NCI-H1105 treated with DMSO at 0.1 percent for 48 hours (cell line): ENCODE measurements at regions not wholly inside any gene's neighbourhood (a gene's known extent, or its start where the extent isn't known, plus 50 kb on each side); places are given as distances from the start of the nearest gene placed in this dataset.

Source experiments
- DNase-seq: peaks from one replicate; lab custom pipeline; 2025; lab: John Stamatoyannopoulos, UW

DNA sequence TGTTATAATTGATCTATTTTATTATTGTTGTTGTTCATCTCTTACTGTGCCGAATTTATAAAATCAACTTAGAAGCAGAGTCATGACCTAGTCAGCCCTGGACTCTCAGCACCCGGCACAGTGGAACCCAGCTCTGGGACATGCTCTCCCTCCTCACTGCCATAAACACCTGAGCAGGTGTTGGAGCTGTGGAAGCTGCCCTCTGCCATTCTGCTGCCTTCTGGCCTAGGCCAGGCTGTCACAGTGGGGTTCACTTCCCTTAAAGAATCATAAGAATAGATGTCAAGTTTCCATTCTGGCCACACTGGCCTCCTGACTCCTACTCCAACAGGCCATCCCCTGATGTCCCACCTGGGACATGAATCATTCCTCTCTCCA lies 192.2 kb downstream of the ZFP36L2 start:
- no peak for DNase-seq

DNA sequence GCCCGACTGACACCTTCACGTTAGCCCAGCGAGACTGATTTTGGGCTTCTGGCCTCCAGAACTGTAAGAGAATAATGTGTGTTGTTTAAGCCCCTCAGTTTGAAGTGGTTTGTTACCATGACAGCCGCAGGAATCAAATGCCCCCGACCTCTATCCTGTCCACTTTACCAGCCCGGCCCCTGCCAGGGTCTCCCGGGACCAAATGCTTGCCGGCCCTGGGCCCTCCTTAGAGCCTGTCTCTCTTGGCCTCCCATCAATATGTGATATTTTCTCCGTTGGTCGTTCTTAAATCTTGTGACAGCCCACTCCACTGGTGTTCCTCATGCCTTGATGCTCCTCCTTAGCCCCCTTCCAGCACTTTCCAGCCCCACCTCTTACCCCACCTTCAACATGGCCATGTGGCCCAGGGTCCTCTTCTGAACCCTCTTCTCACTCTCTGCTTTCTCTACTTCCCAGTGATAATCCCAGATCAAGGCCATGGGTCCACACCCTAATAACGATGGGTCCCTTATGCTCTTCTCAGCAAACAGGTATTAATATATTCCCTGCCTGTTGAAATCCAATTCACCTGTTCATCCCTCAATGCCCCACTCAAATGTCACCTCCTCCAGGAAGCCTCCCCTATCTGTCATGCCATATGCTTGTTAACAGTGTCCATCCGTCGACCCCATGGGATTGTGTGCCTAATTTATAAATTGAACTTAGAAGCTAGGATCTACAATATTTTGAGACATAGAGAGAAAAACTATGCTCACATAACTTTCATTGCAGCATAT lies 192.8 kb downstream of the ZFP36L2 start:
- no peak for DNase-seq

DNA sequence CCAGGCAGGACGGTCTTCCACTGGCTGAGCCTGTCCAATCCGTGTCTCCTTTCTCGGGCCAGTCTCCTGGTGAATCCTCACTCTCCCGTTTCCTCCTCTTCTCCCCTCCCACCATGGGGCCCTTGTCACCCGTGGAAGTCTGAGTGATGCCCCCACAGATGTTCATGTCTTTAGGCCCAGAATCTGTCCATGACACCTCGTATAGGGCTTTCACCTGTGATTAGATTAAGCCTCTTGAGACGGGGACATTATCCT lies 193.5 kb downstream of the ZFP36L2 start:
- DNase-seq, result no peak

DNA sequence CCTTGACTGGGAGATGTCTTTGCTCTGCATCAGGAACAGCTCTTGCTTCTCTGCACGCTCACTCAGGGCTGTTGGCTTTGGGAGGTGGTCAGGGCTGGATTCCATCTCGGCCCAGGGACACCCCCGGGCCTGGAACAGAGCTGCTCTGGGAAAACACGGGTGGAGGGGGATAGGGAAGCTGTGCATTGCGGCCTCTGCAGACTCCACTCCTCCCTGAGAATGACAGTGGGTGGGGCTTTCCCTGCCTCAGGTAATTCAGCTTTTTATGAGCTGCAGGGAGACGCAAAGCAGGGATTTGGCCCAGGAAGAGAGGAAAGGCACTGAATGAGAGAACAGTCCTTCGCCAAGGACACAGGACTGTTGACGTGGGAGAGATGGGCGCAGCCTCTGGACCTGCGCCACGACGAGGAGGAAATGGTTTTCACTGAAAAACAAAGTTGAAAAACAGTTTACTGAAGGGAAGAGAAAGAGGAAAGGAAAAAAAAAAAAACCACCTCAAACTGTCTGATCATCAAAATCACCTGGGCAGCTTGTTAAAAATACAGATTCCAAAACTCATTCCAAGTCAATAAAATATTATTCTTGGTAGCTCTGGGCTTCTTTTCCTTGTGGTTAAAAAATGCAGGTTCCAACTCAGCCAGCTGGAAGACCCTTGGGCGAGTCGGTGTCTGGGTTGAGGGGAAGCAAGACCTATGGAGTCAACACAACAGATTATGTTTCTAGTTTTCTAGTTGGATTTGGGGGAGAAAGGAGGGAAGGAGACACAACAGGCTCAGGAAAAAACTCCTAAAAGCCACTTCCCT lies 194.0 kb downstream of the ZFP36L2 start:
- no peak for DNase-seq

DNA sequence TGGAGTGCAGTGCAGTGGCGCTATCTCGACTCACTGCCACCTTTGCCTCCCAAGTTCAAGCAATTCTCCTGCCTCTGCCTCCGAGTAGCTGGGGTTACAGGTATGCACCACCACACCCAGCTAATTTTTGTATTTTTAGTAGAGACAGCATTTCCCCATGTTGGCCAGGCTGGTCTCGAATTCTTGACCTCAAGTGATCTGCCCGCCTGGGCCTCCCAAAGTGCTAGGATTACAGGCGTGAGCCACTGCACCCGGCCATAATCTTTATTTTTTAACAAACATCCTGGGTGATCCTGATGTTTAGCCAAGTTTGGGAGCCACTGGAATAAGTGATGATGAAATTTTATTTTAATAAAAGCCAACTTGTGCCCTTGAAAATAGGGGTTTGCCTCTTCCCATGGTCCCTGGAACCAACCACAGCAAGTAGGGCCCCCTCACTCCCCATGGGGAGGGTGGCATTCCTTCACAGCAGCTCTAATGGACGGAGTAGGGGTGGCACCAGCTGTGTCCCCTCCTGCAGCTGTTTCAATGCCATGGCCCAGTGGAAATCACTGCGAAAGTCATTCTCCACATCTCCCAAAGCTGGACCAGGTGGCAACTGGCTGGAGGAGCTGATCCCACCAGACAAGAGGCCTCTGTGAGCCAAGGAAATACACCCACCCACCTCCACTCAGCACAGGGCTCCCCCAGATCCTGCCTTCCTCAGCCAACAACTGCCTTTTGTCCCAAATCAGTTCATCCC lies 194.8 kb downstream of the ZFP36L2 start:
- no peak for DNase-seq

DNA sequence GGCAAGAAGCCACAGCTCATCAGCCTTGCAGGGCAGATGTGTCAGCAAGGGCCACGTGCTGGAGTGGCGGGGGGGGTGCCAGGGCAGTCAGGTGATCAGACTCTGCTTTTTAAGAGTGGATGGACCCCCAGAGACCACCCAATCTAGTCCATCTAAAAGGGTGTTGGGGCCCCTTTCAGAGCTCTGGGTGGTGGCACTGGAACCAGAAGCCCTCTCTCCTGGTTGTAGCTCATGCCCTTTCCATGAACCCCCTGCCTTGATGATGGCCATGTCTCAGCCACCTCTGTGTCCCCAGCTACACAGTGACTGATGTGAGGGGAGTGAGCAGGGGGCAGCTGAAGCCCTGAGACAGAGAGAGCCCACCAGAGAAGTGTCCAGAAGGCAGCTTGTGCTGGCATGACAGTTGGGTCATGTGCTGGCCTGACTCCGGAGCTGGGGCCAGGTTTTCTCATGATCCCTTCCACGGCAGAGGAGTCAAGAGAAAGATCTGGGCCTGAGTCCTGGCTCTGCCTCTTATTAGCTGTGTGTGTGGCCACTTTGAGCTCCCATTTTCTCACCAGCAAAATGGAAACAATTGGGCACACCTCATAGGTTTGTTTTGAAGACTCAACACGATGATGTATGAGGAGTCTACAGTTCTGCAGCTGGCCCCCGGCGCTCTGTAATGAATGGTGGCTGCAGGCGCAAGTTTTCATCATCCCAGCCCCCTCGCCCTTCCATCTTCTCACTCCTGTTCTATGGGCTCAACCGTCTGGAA lies 195.7 kb downstream of the ZFP36L2 start:
- no peak for DNase-seq

DNA sequence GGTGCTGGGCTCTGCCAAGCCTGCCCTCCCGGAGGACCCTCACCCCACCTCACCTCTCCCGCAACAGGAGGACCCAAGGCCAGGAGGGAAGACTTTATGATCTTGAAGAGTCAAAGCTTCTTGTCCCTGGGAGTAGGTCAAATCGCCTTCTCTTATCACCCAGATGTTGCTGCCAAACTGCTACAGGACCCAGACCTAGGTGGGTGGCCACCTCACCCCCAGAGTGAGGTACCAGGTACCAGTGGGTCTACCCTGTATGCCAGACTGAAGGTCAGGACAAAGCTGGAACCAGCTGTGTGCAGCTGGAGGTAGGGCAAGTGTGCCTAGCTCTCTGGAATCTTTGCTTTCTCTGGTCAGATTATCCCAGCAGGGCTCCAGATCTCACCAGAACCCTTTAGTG lies 197.2 kb downstream of the ZFP36L2 start:
- DNase-seq, result no peak

DNA sequence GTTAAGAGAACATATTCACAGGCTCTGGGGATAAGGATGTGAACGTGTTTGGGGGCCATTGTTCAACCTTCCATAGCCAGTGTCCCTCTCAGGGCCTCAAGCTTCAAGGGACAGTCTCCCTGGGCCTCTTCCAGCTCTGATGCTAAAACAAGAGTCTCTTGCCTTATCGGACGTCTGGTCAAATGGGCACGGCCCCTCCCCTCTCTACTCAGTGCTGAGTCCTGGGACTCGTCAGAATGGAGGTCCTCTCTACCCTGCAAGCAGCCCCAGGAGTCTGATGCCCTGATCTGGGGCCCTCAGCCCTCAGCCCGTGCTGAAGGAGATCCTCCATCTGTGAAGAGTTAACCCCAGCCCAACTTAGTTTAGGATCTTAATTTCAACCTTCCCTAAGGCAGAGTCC lies 198.2 kb downstream of the ZFP36L2 start:
- DNase-seq, result no peak

DNA sequence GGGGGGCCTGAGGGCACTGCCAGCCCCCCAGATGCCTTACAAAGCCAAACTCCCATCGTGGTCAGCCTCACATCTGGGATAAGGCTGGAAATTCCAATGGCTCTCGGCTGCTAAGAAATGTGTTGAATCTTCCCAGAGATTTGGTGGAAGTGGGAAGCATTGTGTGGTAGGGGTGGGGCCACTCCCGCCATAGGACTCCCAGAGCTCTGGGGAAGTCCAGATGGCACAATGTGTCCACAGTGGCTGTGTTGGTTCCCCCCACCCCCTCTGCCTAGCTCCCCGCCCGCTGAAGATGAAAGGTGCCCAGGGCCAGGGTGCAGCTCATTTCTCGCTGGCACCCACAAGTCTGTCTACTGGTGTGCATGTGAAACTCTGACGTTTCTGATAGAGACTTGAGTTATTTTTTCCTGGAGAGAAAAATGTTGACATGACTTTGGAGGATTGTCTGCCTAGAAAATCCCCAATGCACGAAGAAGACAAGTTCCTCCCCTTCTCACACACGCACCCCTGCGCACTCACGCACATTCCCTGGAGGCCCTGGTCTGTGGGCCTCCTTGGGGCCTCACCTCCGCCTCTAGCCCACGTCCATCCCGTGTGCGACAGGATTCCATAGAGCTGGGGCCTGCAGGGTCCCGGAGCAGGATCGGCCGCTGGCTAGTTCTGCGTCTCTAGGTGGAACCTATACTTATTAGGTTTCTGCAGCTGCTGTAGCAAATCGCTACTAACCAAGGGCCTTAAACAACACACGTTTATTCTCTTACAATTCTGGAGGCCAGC lies 199.1 kb downstream of the ZFP36L2 start:
- no peak for DNase-seq

DNA sequence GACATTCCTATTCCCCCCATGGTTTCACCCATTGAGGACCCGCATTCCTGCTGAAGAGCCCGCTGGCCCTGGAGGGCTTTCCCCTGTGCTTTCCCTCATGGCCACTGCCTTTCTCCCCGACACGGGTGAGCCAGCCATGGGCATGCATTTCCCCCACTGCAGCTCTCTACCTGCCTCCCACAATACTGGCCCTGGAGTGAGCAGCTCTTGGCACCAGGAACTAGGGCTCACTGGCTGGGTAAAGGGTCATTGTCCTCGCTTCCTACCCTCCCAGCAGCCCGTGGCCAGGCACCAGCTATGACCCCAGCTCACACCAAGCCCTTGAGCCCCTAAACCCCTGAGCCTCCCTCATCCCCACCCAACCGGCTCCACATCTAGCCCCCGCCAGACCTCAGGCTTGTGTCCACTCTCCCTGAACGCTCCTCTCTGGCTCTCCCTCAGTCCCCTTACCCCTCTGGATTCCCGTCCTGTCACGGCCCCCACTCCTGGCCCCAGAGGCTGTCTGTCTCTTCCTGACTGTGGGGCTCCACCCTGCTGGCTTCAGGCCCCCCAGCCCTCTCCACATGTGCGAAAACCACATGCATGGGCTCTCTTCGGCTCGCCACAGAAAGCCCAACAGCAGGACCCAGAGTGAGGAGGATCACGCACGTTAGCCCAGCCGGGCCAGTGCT lies 199.8 kb downstream of the ZFP36L2 start:
- no peak for DNase-seq

DNA sequence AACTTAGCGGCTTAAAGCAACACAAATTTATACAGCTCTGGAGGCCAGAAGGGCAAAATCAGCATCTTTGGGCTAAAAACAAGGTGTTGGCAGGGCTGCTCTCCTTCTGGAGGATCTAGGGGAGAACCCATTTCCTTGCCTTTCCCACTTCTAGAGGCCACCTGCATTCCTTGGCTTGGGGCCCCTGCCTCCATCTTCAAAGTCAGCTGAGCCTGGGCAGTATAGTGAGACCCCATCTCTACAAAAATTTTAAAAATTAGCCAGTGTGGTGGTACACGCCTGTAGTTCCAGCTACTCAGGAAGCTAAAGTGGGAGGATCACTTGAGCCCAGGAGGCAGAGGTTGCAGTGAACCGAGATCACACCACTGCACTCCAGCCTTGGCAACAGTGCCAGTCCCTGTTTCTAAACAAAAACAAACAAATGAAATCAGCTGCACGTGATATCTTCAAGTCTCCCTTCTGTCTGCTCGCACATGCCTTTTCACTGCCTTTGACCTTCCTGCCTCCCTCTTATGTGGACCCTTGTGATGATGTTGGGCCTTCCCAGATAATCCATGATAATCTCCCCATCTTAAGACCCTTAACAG lies 200.6 kb downstream of the ZFP36L2 start:
- DNase-seq, result no peak

DNA sequence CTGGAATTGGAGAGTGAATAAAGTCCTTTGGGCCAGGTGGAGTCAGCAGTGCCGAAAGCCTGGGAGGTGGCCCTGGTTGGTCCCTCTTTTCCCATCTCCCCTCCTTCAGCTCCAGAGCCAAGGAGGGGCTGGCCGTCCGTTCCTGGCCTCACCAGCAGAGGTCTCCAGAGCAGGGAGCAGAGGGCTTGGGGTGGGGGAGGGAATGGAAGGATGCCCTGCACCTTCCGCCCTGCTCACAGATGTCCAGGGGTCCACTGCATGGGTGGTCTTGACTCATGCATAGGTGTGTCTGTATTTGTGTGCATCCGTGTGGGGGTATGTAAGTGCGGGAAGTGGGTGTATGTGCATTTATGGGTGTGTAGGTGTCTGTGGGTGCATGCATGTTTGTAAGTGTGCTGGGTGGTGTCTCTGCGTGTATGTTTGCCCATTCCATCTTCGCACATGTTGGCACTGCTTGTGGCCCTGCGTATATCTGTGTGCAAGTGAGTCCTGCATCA lies 201.8 kb downstream of the ZFP36L2 start:
- no peak for DNase-seq

DNA sequence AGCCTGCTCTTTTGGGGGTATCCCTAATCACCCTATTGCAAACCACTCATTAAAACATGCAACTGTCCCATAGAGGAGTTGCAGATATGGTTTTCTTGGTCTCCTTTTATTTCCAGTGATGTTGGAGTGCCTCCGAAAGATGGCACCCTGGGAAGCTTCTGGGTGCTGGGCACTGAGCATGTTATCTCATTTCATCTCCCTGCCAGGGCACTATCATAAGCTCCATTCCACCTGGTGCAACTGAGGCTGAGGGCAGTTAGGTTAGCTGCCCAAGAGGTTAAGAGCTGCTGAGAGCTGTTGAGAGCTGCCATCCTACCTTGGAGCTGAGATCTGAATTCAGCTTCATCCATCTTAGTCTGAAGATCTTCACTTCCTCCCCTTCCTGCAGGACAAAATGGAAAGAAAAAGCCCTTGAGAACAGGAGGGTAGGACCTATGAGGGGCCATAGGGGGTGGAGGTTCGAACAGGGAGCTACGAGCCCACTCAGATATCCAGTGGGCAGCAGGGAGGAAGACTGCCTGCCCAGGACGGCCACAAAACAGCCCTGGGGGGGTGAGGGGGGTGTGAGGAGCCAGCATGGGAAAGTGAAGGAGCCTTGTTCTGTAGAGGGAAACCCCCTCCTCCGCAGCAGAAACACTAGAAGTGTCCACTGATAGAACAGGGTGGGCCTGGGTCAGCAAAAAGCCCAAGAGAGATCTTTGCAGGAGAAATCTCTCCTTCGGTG lies 202.5 kb downstream of the ZFP36L2 start:
- DNase-seq, result no peak

DNA sequence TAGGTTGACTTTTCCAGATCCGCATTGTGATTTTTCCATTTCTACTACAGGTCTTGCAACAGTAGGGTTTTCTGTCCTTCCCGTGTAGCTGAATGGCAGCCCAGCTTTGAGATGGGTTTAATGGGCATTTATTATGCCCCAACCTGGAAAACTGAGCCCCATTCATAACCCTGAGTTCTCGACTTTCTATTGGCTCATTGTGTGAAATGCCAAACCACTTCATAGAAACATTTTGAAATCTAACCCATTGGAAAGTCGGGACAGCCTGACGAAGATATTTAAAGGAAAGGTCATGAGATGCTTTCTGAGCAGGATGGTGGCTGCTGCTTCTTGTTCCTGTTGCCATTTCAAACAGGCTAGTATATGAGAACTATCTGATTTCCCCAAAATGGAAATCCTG lies 203.5 kb downstream of the ZFP36L2 start:
- no peak for DNase-seq

DNA sequence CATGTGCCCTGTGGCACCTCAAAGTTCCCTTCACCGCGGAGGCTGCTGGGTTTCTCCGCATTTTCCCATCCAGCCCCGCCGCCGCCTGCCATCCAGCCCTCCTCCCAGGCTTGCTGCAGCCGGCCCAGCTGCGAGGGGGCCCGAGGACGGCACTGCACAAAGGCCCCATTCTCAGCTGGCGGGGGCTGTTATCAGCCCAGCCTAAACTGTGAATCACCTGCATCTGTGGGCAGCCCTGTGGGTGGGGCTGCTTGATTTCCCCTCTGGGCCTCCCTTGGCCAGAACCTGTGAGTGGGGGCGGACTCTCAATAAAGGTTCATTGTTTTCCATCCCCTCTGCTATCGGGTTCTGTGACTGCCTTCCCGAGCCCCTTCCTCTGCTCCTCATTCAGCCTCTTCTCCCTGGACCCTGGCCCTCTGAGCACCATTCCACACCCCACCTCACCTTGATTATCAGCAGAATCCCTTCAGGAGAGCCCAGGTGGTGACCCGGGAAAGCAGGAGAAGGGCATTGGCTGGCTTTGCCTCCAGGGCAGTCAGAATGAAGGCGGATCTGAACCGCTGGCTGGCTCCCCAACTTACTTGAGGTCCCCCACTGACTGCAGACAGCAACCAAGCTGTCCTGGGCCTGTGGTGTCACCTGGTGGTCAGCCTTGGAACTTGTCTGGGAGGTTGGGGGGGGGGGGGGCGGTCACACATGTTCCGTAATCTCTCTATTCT lies 204.5 kb downstream of the ZFP36L2 start:
- DNase-seq, result no peak

DNA sequence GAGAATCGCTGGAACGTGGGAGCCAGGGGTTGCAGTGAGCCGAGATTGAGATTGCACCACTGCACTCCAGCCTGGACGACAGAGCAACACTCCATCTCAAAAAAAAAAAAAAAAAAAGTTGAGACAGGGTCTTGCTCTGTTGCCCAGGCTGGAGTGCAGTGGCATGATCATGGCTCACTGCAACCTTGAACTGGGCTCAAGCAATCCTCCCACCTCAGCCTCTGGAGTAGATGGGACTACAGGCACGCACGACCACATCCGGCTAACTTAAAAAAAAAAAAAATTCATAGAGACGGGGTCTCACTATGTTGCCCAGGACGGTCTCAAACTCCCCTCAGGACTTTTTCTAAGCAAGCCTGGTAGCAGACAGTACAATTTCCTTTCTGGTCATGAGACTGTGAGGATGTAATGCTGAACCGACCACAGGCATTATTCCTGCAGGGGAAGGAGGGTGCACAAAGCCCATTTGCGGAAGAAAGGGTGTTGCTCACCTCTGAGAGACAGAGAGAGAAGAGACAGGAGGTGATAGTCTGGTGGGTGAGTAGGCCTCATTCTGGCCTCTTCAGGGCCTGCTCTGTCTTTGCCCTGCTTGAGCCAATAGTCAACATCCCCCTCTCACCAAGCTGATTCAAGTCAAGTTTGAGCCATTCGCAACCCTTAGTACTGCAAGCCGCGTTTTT lies 205.3 kb downstream of the ZFP36L2 start:
- no peak for DNase-seq

DNA sequence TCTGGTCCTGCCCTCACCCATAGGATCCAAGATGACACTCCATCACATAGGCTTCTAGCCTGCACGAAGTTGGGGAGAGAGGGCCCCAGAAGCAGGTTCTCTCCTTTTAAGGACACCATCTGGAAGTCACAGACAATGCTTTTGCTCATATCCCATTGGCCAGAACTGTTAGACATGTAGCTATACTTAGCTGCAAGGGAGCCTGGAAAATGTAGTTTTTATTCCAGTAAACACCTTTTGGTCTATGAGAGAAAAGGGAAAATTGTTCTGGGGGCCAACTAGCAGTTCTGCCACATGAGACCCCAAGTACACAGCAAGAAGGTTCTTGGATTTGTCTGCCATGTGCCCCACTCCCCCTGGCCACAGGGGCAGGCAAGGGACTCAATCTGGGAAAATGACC lies 206.1 kb downstream of the ZFP36L2 start:
- no peak for DNase-seq

DNA sequence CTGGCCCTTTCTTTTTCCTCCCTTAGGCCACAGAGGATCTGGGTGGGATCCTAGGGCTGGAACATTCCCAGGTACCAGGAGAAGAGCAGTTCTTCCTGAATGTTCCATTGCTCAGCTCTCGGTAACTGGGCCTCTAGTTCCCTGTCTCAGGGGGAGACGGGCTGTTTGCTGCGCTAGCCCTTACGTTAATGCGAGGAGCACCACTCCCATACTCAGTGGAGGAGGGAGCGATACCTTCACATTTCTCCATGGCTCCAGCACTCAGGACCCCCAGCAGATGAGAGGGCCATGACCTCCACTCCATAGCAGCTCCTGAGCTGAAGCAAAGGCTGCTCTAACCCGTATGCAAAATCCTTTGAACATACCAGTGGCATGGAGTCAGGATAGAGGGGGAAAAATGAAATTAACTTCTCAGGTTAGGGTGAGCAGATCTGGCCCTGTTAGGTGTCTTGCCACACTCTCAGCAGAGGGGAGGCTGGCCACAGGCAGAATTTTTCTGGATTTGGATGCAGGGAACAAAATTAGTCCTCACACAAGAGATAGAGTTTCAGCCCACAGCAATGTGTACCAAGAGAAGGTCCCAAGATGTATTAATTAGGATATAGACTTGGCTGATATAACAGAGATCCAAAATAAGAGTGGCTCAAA lies 206.7 kb downstream of the ZFP36L2 start:
- no peak for DNase-seq
